Duodenal mucosa (tissue), 2 donors: ENCODE measurements at regions not wholly inside any gene's neighbourhood (a gene's known extent, or its start where the extent isn't known, plus 50 kb on each side); places are given as distances from the start of the nearest gene placed in this dataset.

Experiments used
- H3K27ac ChIP-seq: one replicate; pipeline ENCODE4 v1.7.0; 2013; ENCODE audit warnings: low read depth, low read length
- H3K27me3 ChIP-seq, 2 donors: one replicate each; pipeline ENCODE4 v1.7.0; 2013; ENCODE audit warnings: low read length in 2 of 2, control low read depth in 1 of 2; ENCODE audit not compliant: insufficient read depth in 2 of 2, control insufficient read depth in 1 of 2
- H3K36me3 ChIP-seq, 2 donors: one replicate each; pipeline ENCODE4 v1.7.0; 2013; ENCODE audit warnings: low read length in 2 of 2, control low read depth in 1 of 2; ENCODE audit not compliant: insufficient read depth in 2 of 2, control insufficient read depth in 1 of 2
- H3K4me1 ChIP-seq, 2 donors: one replicate each; pipeline ENCODE4 v1.7.0; 2013; ENCODE audit warnings: low read length in 2 of 2, control low read depth in 1 of 2; ENCODE audit not compliant: insufficient read depth in 2 of 2, control insufficient read depth in 1 of 2
- H3K4me3 ChIP-seq, 2 donors: one replicate each; pipeline ENCODE4 v1.7.0; 2013; ENCODE audit warnings: low read length in 2 of 2, low read depth in 1 of 2
- H3K9ac ChIP-seq, 2 donors: one replicate each; pipeline ENCODE4 v1.7.0; 2013; ENCODE audit warnings: low read length in 2 of 2, low read depth in 1 of 2
- H3K9me3 ChIP-seq, 2 donors: one replicate each; pipeline ENCODE4 v1.7.0; 2013; ENCODE audit warnings: low read length in 2 of 2, control low read depth in 1 of 2; ENCODE audit not compliant: control insufficient read depth in 1 of 2

- Histone ChIP-seq H3K9ac (no peak overlapping the region), H3K36me3 (no peaks in the 10 kb centered on the region), H3K4me3 (no peak overlapping the region), H3K4me1 (no peaks in the 10 kb centered on the region), H3K27me3 (no peaks in the 10 kb centered on the region), H3K27ac (no peak overlapping the region), H3K9me3 (no peaks in the 10 kb centered on the region)
Measured at GRCh38 chr13:78309497-78310180, 293.7 kb downstream of the POU4F1 start.

DNA sequence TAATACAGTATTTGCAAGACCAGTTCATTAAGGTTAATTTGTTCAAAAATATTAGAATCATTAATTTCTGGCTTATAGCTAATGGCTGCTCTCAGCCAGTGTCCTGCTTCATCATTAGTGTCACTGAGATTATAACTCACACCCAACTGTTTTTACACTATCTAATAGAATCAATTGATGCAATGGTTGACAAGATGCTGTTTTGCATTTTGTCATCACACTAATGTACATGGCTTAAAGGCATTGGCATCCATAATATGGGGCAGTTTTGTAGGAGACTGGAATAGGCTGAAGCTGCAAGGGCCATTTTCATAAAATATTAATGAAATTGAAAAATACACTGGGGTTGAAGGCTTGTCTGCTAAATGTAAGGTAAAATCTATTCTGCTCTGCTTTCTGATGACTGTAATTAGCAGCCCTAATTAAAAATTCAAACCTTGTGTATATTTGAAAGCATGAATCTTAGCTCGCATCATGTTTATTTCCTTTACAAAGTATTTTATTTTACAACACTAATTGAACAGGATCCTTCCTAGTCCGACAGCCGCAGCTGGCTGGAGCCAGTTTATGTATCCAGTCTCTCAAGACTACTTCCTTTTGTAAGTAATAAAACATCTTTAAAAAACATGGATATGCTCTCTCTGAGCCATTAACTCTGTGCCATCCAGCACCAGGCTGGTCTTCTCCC is 296.7 kb downstream of the POU4F1 start:
- Histone ChIP-seq H3K27ac (no peak overlapping the region), H3K4me3 (no peak overlapping the region), H3K9me3 (no peaks in the 10 kb centered on the region), H3K4me1 (no peaks in the 10 kb centered on the region), H3K9ac (no peak overlapping the region), H3K27me3 (no peaks in the 10 kb centered on the region), H3K36me3 (no peaks in the 10 kb centered on the region)

- no peaks in the 10 kb centered on the region for H3K36me3 ChIP-seq
- H3K27ac ChIP-seq = no peak overlapping the region
- H3K9ac ChIP-seq = no peak overlapping the region
- H3K27me3 ChIP-seq = no peaks in the 10 kb centered on the region
- no peaks in the 10 kb centered on the region for H3K4me1 ChIP-seq
- no peak overlapping the region for H3K4me3 ChIP-seq
- H3K9me3 ChIP-seq = no peaks in the 10 kb centered on the region
Measured at GRCh38 chr13:78305171-78305570, 298.2 kb downstream of the POU4F1 start.

- no peaks in the 10 kb centered on the region for H3K4me1 ChIP-seq
- no peak overlapping the region for H3K4me3 ChIP-seq
- no peaks in the 10 kb centered on the region for H3K9me3 ChIP-seq
- no peak overlapping the region for H3K9ac ChIP-seq
- H3K27ac ChIP-seq = no peak overlapping the region
- no peaks in the 10 kb centered on the region for H3K36me3 ChIP-seq
- no peaks in the 10 kb centered on the region for H3K27me3 ChIP-seq
Measured at GRCh38 chr13:78299832-78300623, 303.3 kb downstream of the POU4F1 start.

DNA sequence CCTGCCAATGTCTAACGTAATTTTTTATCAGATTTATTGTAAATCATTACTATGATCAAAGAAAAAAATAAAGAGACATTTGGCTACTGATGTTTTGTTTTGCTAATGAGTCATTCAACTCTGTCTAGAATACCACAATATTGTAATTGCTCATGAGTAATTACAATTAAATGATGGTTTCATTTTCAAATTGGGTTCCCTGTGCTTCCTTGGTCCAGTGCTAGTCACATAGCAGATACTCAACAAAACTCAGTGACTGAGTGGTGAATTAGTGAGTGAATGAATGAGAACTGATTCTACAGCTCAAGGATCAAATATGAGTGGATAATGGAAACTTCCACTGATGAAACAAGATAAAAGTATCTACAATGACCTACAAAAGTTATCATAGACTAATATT is 304.7 kb downstream of the POU4F1 start:
- Histone ChIP-seq H3K9me3 (no peaks in the 10 kb centered on the region), H3K27me3 (no peaks in the 10 kb centered on the region)

GRCh38 chr13:78286748-78287147 is 316.6 kb downstream of the POU4F1 start:
- H3K27ac ChIP-seq = no peak overlapping the region
- H3K36me3 ChIP-seq = no peaks in the 10 kb centered on the region
- H3K4me3 ChIP-seq = no peak overlapping the region
- no peaks in the 10 kb centered on the region for H3K27me3 ChIP-seq
- no peak overlapping the region for H3K9ac ChIP-seq
- H3K4me1 ChIP-seq = no peaks in the 10 kb centered on the region
- H3K9me3 ChIP-seq = no peaks in the 10 kb centered on the region

More for the DNA sequence above, 304.7 kb downstream of the POU4F1 start:
- H3K27ac ChIP-seq = no peak overlapping the region
- H3K4me1 ChIP-seq = no peaks in the 10 kb centered on the region
- H3K36me3 ChIP-seq = no peaks in the 10 kb centered on the region
- no peak overlapping the region for H3K9ac ChIP-seq
- H3K4me3 ChIP-seq = no peak overlapping the region

- H3K9ac ChIP-seq = no peak overlapping the region
Measured at GRCh38 chr13:78265098-78265497, 338.3 kb downstream of the POU4F1 start.

DNA sequence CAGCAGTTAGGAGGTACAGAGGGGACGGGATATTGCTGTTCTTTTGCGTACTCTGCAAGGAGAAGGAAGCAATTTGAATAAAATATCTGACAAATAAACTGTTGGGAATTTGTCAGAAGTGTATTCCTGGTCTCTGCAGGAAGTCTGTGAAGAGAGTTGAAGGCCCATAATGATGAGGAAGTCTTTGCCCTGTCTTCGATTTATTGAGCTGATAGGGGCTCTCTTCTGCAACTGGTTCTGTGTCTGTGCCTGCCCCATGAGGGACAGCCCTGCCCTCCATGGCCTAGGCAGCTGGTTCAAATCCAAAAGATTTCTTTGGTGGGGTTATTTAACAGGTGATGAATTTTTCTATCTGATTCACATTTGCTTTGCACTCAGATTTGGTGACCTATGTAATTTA is 339.7 kb upstream of the EDNRB start:
- Histone ChIP-seq H3K4me1 (no peaks in the 10 kb centered on the region), H3K9me3 (no peaks in the 10 kb centered on the region), H3K4me3 (no peak overlapping the region), H3K36me3 (no peaks in the 10 kb centered on the region), H3K9ac (no peak overlapping the region), H3K27ac (no peak overlapping the region), H3K27me3 (no peaks in the 10 kb centered on the region)

More at GRCh38 chr13:78265098-78265497, 338.3 kb downstream of the POU4F1 start:
- Histone ChIP-seq H3K27ac (no peak overlapping the region), H3K9me3 (no peaks in the 10 kb centered on the region), H3K27me3 (no peaks in the 10 kb centered on the region), H3K36me3 (no peaks in the 10 kb centered on the region), H3K4me1 (no peaks in the 10 kb centered on the region), H3K4me3 (no peak overlapping the region)

DNA sequence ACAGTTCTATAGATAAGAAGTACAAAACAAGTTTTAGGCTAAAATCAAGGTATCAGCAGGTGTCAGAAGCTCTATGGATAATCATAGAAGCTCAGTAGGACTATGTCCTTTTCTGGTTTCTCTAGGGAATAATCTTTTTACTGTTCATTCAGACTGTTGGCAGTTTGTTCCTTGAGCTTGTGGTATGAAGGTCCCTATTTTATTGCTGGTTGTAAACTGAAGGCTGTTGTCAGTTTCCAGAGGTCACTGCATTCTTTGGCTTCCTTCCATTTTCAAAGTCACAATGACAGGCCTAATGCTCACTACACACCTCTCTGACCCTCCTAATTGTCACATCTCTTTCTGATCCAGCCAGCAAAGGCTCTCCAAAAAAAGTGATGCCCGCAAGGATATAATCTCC is 337.9 kb upstream of the EDNRB start:
- H3K9ac ChIP-seq = no peak overlapping the region
- H3K27ac ChIP-seq = no peak overlapping the region
- no peaks in the 10 kb centered on the region for H3K27me3 ChIP-seq
- H3K9me3 ChIP-seq = no peaks in the 10 kb centered on the region
- H3K36me3 ChIP-seq = no peaks in the 10 kb centered on the region
- H3K4me1 ChIP-seq = no peaks in the 10 kb centered on the region
- H3K4me3 ChIP-seq = no peak overlapping the region

DNA sequence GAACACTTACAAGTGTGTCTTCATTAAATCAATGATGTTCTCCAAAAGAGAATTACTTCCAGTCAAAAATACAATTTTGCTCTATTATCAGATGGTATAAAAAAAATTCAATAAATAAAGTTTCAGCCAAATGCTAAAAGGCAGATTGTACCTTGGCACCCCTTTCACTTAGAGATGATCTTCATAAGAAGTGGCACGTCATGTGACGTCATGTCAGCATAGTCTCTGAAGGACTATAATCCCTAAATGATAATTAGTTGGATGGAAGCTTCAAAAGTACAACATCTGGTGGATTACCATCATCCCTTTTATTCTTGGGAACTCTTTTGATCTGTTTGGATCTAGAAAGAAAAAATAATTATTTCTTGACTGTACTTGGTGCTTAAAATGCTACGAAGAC is 335.5 kb upstream of the EDNRB start:
- Histone ChIP-seq H3K27me3 (no peaks in the 10 kb centered on the region), H3K4me3 (no peak overlapping the region), H3K27ac (no peak overlapping the region), H3K36me3 (no peaks in the 10 kb centered on the region), H3K9ac (no peak overlapping the region), H3K4me1 (no peaks in the 10 kb centered on the region), H3K9me3 (no peaks in the 10 kb centered on the region)
